Aorta (tissue), 5 donors: ENCODE measurements at regions not wholly inside any gene's neighbourhood (a gene's known extent, or its start where the extent isn't known, plus 50 kb on each side); places are given as distances from the start of the nearest gene placed in this dataset.
"Not testable (repeated sequence)": the region's sequence is repeated elsewhere in the genome, so short reads cannot be mapped to it uniquely, and the experiment has no call there.

Source experiments
- ATAC-seq: fragments of 200-7000 bp; cut with Tn5 transposase; one replicate; pipeline ENCODE4 v1.9.1; 2022; ENCODE audit warnings: moderate library complexity; ENCODE audit not compliant: low FRiP score
- DNase-seq, 2 donors: peaks; one replicate each; pipeline ENCODE4 v3.0.0-alpha.2; 2020
- H3K27ac ChIP-seq, 2 donors: one replicate each; pipeline ENCODE4 v1.5.1; 2013; ENCODE audit warnings: low read length in 2 of 2, mild to moderate bottlenecking in 2 of 2, moderate library complexity in 2 of 2, control low read depth in 1 of 2, inconsistent platforms in 1 of 2, low read depth in 1 of 2
- H3K27me3 ChIP-seq, 2 donors: one replicate each; pipeline ENCODE4 v1.6.1; 2013; ENCODE audit warnings: control low read depth in 1 of 2, low read length in 1 of 2, mild to moderate bottlenecking in 1 of 2, moderate library complexity in 1 of 2; ENCODE audit not compliant: insufficient read depth in 2 of 2, control insufficient read depth in 1 of 2
- H3K36me3 ChIP-seq, 2 donors: one replicate each; pipeline ENCODE4 v1.6.1; 2013; ENCODE audit warnings: control low read depth in 1 of 2, low read length in 1 of 2, mild to moderate bottlenecking in 1 of 2; ENCODE audit not compliant: insufficient read depth in 2 of 2, control insufficient read depth in 1 of 2
- H3K4me1 ChIP-seq, 2 donors: one replicate each; pipeline ENCODE4 v1.6.1; 2013; ENCODE audit warnings: low read length in 2 of 2, control low read depth in 1 of 2, mild to moderate bottlenecking in 1 of 2, moderate library complexity in 1 of 2; ENCODE audit not compliant: insufficient read depth in 2 of 2, control insufficient read depth in 1 of 2
- H3K4me3 ChIP-seq, 2 donors: one replicate each; pipeline ENCODE4 v1.5.1; 2013; ENCODE audit warnings: low read length in 2 of 2, control low read depth in 1 of 2, mild to moderate bottlenecking in 1 of 2
- H3K9me3 ChIP-seq: one replicate; pipeline ENCODE4 v1.6.1; 2013; ENCODE audit warnings: mild to moderate bottlenecking, low read length; ENCODE audit not compliant: control insufficient read depth
- WGBS, 2 donors: extraction: QIAGEN DNeasy Blood & Tissue Kit; methylation state at CpG; one replicate each; pipeline ENCODE4 v1.1.7; 2013; 5-methylcytosine and 5-hydroxymethylcytosine counted together
- intact Hi-C, 2 donors: fragments of 100-400 bp; cut with DNase I; formaldehyde crosslinking; loops; one replicate each; pipeline versions ENCODE4 v1.14.2 to v1.15.0; 2022
- donor health status: healthy with polysubstance abuse.
- donor health status: Bipolar disorder and iron deficiency.
- donor health status: DM: no; HTN: no; CAD: no.
- donor health status: DM: no; HTN: no; CAD: no.
- donor health status: DM: yes; HTN: yes; CAD: no.

DNA sequence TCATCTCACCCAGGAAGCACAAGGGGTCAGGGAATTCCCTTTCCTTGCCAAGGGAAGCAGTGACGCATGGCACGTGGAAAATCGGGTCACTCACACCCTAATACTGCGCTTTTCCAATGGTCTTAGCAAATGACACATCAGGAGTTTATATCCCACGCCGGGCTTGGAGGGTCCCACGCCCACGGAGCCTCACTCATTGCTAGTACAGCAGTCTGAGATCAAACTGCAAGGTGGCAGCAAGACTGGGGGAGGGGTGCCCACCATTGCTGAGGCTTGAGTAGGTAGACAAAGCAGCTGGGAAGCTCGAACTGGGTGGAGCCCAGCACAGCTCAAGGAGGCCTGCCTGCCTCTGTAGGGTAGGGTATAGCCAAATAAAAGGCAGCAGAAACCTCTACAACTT is 691.1 kb upstream of the PCDH10 start:
- H3K36me3 ChIP-seq, H3K4me1 ChIP-seq, ATAC-seq, intact Hi-C loops, H3K27ac ChIP-seq, H3K4me3 ChIP-seq, H3K27me3 ChIP-seq, H3K9me3 ChIP-seq: not testable (repeated sequence)
- DNase-seq, result peak in 1 of 2 donors; percentile 67
- WGBS, 2 donors, result 81 to 84% methylated on average over 9 of the region's 9 CpGs

DNA sequence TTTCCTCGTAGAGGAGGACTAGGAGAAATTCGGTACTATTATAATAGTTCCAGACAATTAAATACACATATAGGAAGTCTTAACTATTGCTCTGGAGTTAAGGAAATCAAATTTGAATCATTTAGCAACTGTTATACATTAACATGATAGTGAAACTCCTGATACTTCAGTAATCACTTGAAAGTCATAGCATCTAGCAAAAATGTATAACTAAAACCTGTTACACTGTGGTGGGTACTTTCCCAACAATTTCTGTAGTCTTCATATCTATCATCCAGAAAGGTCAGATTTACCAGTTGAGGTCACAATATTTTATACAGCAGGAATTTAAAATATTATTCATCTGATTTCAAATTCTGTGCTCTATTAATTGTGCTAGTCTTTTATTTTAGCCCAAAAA is 669.6 kb upstream of the PCDH10 start:
- no peak for DNase-seq
- 77 to 78% methylated on average over 2 of the region's 2 CpGs for WGBS, 2 donors
- Histone ChIP-seq H3K9me3 (peaks cover 1% of the 10 kb centered on the region), H3K4me1 (no peaks in the 10 kb centered on the region), H3K36me3 (no peaks in the 10 kb centered on the region), H3K27ac (no peak overlapping the region), H3K4me3 (no peak overlapping the region), H3K27me3 (no peaks in the 10 kb centered on the region)
- intact Hi-C loops, result no loop called here
- ATAC-seq, result no peak

DNA sequence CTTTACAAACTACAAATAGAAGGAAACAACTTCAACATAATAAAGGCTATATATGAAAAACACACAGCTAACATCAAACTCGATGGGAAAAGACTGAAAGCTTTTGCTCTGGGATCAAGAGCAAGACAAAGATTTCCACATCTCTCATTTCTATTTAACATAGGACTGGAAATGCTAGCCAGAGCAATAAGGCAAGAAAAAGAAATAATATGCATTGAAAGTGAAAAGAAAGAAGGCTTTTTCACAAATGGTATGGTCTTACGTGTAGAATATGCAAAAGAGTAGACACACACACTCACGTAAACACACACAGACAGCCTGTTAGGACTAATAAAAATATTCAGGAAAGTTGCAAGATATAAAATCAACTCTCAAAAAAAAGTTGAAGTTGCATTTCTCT is 660.5 kb upstream of the PCDH10 start:
- WGBS, 2 donors, result 76 to 85% methylated on average over 3 of the region's 3 CpGs
- Histone ChIP-seq H3K4me1 (no peaks in the 10 kb centered on the region), H3K27me3 (no peaks in the 10 kb centered on the region), H3K27ac (no peak overlapping the region), H3K4me3 (no peak overlapping the region), H3K9me3 (no peaks in the 10 kb centered on the region), H3K36me3 (no peaks in the 10 kb centered on the region)
- intact Hi-C loops, result no loop called here
- no peak for ATAC-seq
- no peak for DNase-seq

DNA sequence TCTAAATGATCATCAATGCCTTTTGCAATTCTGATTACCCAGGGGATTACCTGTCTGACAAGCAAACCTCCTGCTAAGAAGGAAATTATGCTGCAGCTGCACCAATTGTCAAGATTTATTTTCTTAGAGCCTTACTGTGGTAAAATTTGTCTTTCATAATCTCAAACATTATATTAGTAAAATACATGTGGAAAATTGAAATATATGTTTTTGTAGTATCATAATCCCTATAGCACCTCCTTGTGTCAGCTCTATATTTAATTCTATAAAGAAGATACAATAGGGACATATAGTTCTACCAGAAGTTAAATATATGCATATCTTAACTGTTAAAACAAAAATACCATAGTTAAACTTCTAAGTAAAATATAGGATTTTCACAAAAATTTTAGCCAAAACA is 655.6 kb upstream of the PCDH10 start:
- ATAC-seq, result no peak
- Histone ChIP-seq H3K4me1 (no peaks in the 10 kb centered on the region), H3K27me3 (no peaks in the 10 kb centered on the region), H3K36me3 (no peaks in the 10 kb centered on the region), H3K4me3 (no peak overlapping the region), H3K27ac (no peak overlapping the region), H3K9me3 (no peaks in the 10 kb centered on the region)
- intact Hi-C loops, result no loop called here
- DNase-seq, result no peak

DNA sequence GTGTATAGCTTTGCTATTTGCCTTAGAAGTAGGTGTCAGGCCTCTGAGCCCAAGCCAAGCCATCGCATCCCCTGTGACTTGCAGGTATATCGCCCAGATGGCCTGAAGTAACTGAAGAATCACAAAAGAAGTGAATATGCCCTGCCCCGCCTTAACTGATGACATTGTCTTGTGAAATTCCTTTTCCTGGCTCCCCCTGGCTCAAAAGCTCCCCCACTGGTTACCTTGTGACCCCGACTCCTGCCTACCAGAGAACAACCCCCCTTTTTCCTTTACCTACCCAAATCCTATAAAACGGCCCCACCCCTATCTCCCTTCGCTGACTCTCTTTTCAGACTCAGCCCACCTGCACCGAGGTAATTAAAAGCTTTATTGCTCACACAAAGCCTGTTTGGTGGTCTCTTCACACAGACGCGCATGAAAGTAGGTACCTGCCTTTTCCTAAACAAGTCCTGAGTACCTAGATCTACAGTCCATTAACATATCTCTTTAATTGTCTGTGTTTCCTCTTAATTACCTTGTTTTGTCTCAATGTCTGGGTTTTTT is 653.8 kb upstream of the PCDH10 start:
- H3K4me1 ChIP-seq, ATAC-seq, DNase-seq, H3K27ac ChIP-seq, H3K4me3 ChIP-seq, intact Hi-C loops, H3K36me3 ChIP-seq, H3K9me3 ChIP-seq, H3K27me3 ChIP-seq: not testable (repeated sequence)
- WGBS, 2 donors, result 39 to 45% methylated on average over 9 of the region's 9 CpGs

DNA sequence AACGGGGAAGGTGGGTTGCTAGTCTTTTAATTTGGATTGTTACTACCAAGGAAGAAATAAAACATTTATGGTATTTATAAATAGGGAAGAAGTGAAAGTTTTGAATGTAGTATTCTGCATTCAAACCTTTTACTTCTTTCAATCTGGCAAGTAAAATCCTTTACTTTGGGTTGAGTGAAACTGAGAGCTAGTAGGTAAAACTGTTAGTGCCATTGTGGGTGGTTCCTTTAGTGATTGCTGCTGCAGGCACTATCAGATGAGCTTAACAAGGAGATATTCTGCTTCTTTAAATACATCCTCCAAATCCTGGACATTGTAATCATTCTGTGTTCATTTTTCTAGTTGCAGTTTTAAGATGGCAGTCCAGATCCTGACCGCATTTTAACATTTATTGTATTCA is 650.9 kb upstream of the PCDH10 start:
- no peaks in the 10 kb centered on the region for H3K4me1 ChIP-seq
- no peaks in the 10 kb centered on the region for H3K36me3 ChIP-seq
- intact Hi-C loops, result no loop called here
- no peaks in the 10 kb centered on the region for H3K9me3 ChIP-seq
- ATAC-seq, result no peak
- WGBS, 2 donors, result 90% methylated on average over 2 of the region's 2 CpGs
- no peak overlapping the region for H3K4me3 ChIP-seq
- DNase-seq, result no peak
- H3K27ac ChIP-seq, result no peak overlapping the region
- H3K27me3 ChIP-seq, result no peaks in the 10 kb centered on the region

DNA sequence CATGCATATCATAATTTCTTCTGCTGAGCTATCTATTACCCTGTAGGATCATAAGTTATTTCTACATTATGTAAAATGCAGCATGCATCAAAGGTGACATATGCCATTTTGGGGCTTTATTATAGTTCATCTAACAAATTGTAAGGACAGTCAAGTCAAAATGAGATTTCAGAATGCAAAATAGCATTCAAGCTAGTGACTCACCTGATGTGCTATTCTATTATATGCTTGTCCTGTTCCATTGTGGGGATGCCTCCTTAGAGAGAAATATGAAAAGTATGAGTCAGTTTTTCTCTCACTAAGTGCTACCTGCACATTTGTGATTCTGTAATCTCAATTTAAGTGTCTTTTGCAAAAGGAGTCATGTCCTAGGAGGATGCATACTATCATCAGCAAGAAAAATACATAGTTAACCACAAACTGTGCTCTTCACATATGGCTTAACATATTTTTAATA is 647.0 kb upstream of the PCDH10 start:
- H3K4me1 ChIP-seq, result no peaks in the 10 kb centered on the region
- ATAC-seq, result no peak

DNA sequence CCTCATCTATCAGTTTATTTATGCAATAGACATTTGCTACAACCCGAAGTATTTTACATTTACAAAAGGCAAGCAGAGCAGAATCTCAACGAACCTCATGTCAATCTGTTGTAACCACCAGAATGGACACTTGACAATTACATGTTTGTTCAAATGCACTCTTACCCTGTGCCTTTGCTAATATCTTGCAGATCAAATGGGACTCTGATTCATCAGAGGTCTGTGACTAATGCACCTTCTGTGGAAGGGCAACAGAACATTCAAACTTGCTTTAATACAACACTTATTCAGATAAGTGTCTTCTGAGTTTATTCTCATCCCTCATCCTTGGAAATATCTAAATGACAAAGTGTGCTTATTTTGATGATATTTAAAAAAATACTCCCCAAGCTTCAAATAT is 644.7 kb upstream of the PCDH10 start:
- 66 to 75% methylated on average over 2 of the region's 2 CpGs for WGBS, 2 donors
- intact Hi-C loops, result no loop called here
- Histone ChIP-seq H3K27ac (no peak overlapping the region), H3K4me3 (no peak overlapping the region), H3K9me3 (no peaks in the 10 kb centered on the region), H3K27me3 (no peaks in the 10 kb centered on the region), H3K4me1 (no peaks in the 10 kb centered on the region), H3K36me3 (no peaks in the 10 kb centered on the region)
- DNase-seq (no peak), ATAC-seq (no peak)

More for the DNA sequence above, 647.0 kb upstream of the PCDH10 start:
- H3K4me3 ChIP-seq, result no peak overlapping the region
- intact Hi-C loops, result no loop called here
- no peak overlapping the region for H3K27ac ChIP-seq
- no peaks in the 10 kb centered on the region for H3K27me3 ChIP-seq
- DNase-seq, result no peak
- H3K9me3 ChIP-seq, result no peaks in the 10 kb centered on the region
- no peaks in the 10 kb centered on the region for H3K36me3 ChIP-seq

DNA sequence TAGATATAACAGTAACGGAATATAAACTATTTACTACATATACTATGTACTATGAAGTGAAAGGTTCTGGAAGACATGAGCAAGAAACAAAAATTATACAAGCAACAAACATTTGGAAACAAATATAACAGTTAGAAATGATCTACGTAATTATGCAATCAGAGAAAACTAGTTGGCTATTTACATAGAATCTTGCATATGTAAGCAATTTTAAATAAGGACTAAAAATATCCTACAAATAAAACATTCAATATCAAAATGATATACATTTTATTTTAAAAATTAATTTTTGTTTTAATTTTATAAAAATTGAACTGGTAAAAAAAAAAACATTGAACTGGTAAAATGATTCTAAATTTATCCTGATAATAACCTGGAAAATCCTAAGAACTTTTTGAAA is 642.5 kb upstream of the PCDH10 start:
- Histone ChIP-seq H3K4me3 (no peak overlapping the region), H3K27me3 (no peaks in the 10 kb centered on the region), H3K9me3 (no peaks in the 10 kb centered on the region), H3K36me3 (no peaks in the 10 kb centered on the region), H3K4me1 (no peaks in the 10 kb centered on the region), H3K27ac (no peak overlapping the region)
- no peak for ATAC-seq
- no peak for DNase-seq
- intact Hi-C loops, result no loop called here
- WGBS, 2 donors, result 87 to 91% methylated on average over 2 of the region's 2 CpGs
